Fibroblast of lung (primary cell): ENCODE measurements at regions not wholly inside any gene's neighbourhood (a gene's known extent, or its start where the extent isn't known, plus 50 kb on each side); places are given as distances from the start of the nearest gene placed in this dataset.

ENCODE experiments used
- DNase-seq, 2 donors: peaks; one replicate each; pipeline versions ENCODE4 v3.0.0 to v3.0.0-alpha.2; 2010; ENCODE audit warnings: low read depth in 2 of 2
- H2AFZ ChIP-seq: 2 replicates; pipeline ENCODE4 v1.5.1; 2012; ENCODE audit warnings: low read length, control low read depth, inconsistent platforms
- H3K27ac ChIP-seq: 2 replicates; pipeline ENCODE4 v1.5.1; 2011; ENCODE audit warnings: low read length, control low read depth; ENCODE audit not compliant: insufficient read depth
- H3K27me3 ChIP-seq: 2 replicates; pipeline ENCODE4 v1.5.1; 2011; ENCODE audit warnings: mild to moderate bottlenecking, low read length; ENCODE audit not compliant: control insufficient read depth, insufficient read depth
- H3K36me3 ChIP-seq: 2 replicates; pipeline ENCODE4 v1.5.1; 2011; ENCODE audit warnings: low read length; ENCODE audit not compliant: control insufficient read depth, insufficient read depth
- H3K4me1 ChIP-seq: 2 replicates; pipeline ENCODE4 v1.5.1; 2011; ENCODE audit warnings: low read length; ENCODE audit not compliant: control insufficient read depth, insufficient read depth; ENCODE audit errors: extremely low read depth
- H3K4me2 ChIP-seq: 2 replicates; pipeline ENCODE4 v1.5.1; 2011; ENCODE audit warnings: low read length, control low read depth; ENCODE audit not compliant: insufficient read depth; ENCODE audit errors: extremely low read depth
- H3K4me3 ChIP-seq, 4 experiments: fragments of 200-600 bp in 1 of 4; sonication (generic) in 1 of 4; replicated peaks in 1 of 4; 2 replicates each; pipeline ENCODE4 v1.5.1; 2011 to 2016; ENCODE audit warnings: low read length in 4 of 4, low read depth in 3 of 4, mild to moderate bottlenecking in 3 of 4, control low read depth in 2 of 4, inconsistent platforms in 1 of 4, mixed read lengths in 1 of 4; ENCODE audit not compliant: insufficient read depth in 1 of 4; ENCODE audit errors: control extremely low read depth in 1 of 4
- H3K79me2 ChIP-seq: 2 replicates; pipeline ENCODE4 v1.5.1; 2012; ENCODE audit warnings: mild to moderate bottlenecking, low read length, inconsistent platforms; ENCODE audit not compliant: control insufficient read depth, insufficient read depth
- H3K9ac ChIP-seq: 2 replicates; pipeline ENCODE4 v1.5.1; 2011; ENCODE audit warnings: mild to moderate bottlenecking, low read length, control low read depth; ENCODE audit not compliant: insufficient read depth
- H3K9me3 ChIP-seq: 2 replicates; pipeline ENCODE4 v1.5.1; 2012; ENCODE audit warnings: low read depth, low read length; ENCODE audit not compliant: control insufficient read depth, insufficient read depth
- H4K20me1 ChIP-seq: 2 replicates; pipeline ENCODE4 v1.5.1; 2011; ENCODE audit warnings: low read length; ENCODE audit not compliant: control insufficient read depth, insufficient read depth; ENCODE audit errors: extremely low read depth
- EZH2 ChIP-seq: IDR thresholded peaks from 2 replicates; pipeline ENCODE4 v1.5.1; 2012; ENCODE audit warnings: low read length, control low read depth, mild to moderate bottlenecking; ENCODE audit errors: missing control alignments
- TF ChIP-seq, protein P1 (sequence below), 2 donors: IDR thresholded peaks in 1 of 2; conservative IDR thresholded peaks in 1 of 2; 1 replicate in 1 of 2; 2 replicates in 1 of 2; pipeline ENCODE4 v1.5.1; 2011 to 2012; ENCODE audit warnings: low read length in 2 of 2, control low read depth in 1 of 2, inconsistent platforms in 1 of 2, low read depth in 1 of 2, mild to moderate bottlenecking in 1 of 2

DNA sequence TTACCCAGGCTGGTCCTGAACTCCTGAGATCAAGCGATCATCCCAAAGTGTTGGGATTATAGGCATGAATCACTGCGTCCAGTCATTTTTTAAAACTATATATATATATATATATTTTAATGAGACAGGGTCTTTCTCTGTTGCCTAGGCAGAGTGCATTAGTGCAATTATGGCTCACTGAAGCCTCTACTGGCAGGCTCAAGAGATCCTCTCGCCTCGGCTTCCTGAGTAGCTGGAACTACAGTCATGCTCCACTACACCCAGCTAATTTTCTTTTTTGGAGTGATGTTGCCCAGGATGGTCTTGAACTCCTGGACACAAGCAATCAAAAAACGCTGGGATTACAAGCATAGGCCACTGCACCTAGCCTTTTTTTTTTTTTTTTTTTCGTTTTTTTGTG lies 55.3 kb upstream of the KAT6B start:
- H2AFZ ChIP-seq: no peak overlapping the region

GRCh38 chr10:74775099-74775498 lies 51.3 kb upstream of the KAT6B start:
- H3K4me1 ChIP-seq: no peaks in the 10 kb centered on the region
- H3K4me3 ChIP-seq: no peak overlapping the region
- DNase-seq: no peak
- no peaks in the 10 kb centered on the region for H3K9me3 ChIP-seq
- TF ChIP-seq, protein P1, sequence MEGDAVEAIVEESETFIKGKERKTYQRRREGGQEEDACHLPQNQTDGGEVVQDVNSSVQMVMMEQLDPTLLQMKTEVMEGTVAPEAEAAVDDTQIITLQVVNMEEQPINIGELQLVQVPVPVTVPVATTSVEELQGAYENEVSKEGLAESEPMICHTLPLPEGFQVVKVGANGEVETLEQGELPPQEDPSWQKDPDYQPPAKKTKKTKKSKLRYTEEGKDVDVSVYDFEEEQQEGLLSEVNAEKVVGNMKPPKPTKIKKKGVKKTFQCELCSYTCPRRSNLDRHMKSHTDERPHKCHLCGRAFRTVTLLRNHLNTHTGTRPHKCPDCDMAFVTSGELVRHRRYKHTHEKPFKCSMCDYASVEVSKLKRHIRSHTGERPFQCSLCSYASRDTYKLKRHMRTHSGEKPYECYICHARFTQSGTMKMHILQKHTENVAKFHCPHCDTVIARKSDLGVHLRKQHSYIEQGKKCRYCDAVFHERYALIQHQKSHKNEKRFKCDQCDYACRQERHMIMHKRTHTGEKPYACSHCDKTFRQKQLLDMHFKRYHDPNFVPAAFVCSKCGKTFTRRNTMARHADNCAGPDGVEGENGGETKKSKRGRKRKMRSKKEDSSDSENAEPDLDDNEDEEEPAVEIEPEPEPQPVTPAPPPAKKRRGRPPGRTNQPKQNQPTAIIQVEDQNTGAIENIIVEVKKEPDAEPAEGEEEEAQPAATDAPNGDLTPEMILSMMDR (conservative IDR thresholded peaks at IDR 0.05 in 1 of 2, IDR thresholded peaks at IDR 0.05 in 1 of 2; ENCODE audit: low read depth in 1 of 2, low read length in 2 of 2): no peak
- TF ChIP-seq EZH2: no peak
- no peak overlapping the region for H3K27ac ChIP-seq
- H4K20me1 ChIP-seq: no peaks in the 10 kb centered on the region
- peaks cover 4% of the 10 kb centered on the region for H3K27me3 ChIP-seq
- no peak overlapping the region for H3K9ac ChIP-seq
- no peak overlapping the region for H2AFZ ChIP-seq
- no peaks in the 10 kb centered on the region for H3K79me2 ChIP-seq
- no peaks in the 10 kb centered on the region for H3K36me3 ChIP-seq
- H3K4me2 ChIP-seq: no peak overlapping the region

More for the DNA sequence above, 55.3 kb upstream of the KAT6B start:
- Histone ChIP-seq H4K20me1 (no peaks in the 10 kb centered on the region), H3K4me1 (no peaks in the 10 kb centered on the region), H3K27ac (no peak overlapping the region), H3K9ac (no peak overlapping the region), H3K4me3 (no peak overlapping the region), H3K9me3 (no peaks in the 10 kb centered on the region), H3K36me3 (no peaks in the 10 kb centered on the region), H3K4me2 (no peak overlapping the region), H3K27me3 (no peaks in the 10 kb centered on the region), H3K79me2 (no peaks in the 10 kb centered on the region)
- TF ChIP-seq, protein P1 (conservative IDR thresholded peaks at IDR 0.05 in 1 of 2, IDR thresholded peaks at IDR 0.05 in 1 of 2; ENCODE audit: low read depth in 1 of 2, low read length in 2 of 2): no peak
- TF ChIP-seq EZH2: no peak
- DNase-seq: no peak
